8988T (cell line): ENCODE measurements at regions not wholly inside any gene's neighbourhood (a gene's known extent, or its start where the extent isn't known, plus 50 kb on each side); places are given as distances from the start of the nearest gene placed in this dataset.

Source experiments
- DNase-seq: peaks from one replicate; pipeline ENCODE4 v3.0.0; 2011

DNA sequence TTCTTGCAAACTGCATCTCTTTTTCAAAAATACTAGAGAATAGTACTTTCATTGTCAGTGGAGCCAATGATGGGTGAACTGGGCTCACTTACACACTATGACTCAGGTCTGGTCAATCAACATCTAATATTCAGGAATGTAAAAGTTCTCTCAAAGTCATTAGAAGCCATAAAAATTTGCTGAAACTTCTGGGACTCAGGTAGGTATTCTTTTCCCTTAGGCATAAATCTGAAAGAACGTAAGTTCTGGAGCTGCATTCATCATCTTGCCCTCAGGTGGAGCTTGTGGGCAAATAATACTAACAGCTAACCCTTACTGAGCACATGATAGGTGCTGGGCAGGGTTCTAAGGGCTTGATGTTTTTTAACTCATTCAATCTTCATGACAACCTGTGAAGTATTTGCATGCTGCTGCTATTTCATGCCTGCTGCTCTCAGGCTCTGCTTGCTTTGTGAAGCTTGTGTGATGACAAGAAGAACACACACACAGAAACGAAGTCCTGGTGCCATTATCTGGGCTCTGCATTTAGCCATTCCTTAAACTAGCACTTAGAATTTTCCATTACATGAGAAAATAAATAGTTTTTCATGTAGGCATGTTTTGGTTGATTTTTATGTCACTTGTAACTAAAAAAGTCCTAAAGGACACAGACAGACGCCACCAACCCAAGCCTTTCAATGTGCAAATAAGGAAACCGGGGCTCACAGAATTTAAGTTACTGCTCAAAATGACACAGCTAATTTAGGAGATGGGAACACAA, 394.2 kb upstream of the LYPLAL1 start:
- DNase-seq = no peak

DNA sequence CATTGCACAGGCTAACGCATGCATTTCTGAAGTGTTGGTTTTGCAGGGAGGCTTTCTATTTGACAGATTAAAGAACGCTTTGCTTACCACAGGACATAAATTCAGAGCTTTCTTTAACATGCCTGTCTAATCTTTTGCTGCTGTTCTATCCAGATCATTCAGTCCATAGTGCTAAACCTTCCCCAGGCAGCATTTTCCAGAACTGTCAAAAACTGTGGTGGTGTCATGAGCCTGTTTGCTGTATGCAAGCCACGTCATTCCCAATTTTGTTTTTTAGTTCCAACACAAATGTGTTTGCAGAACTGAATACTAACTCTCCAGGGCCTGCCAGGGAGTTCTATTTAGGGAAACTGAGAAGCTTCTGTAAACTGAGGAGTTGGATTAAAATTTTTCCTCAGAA, 390.5 kb upstream of the LYPLAL1 start:
- DNase-seq = no peak

DNA sequence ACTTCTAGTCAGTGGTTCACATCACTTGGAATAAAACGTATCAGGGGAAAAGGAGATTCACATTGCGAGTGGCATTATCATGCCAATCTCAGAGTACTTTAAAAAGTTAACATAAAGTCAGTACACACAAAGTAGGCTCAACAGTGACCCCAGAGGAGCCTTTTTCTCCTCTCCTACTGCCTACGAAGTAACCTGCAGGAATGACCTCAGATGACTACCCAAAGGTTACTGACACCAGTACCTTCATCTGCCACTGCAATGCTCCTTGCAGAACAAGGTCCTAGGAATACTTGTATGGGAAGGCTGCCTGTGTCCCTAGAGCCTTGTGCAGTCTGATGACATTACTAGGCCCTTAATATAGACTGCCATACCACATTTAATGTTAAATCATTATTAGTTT, 389.8 kb upstream of the LYPLAL1 start:
- DNase-seq = no peak

DNA sequence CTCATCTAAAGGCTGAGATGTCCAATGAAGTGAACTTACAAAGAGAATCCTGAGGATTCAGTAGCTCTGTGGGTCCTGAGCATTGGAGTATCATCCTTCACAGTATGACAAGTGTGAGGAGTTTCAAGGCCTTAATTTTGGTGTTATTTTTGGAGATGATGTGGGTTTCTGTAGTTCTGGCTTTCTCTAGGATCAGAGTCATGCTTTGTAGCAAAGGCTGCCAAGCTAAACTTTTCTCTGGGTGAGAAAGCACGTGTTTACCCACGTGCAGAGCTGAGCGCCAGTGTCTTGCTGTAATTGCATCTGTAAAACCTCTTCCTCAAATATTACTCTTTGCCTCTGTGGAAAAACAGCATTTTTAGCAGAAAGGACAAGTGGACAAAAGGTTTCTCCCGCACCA, 387.8 kb upstream of the LYPLAL1 start:
- no peak for DNase-seq

DNA sequence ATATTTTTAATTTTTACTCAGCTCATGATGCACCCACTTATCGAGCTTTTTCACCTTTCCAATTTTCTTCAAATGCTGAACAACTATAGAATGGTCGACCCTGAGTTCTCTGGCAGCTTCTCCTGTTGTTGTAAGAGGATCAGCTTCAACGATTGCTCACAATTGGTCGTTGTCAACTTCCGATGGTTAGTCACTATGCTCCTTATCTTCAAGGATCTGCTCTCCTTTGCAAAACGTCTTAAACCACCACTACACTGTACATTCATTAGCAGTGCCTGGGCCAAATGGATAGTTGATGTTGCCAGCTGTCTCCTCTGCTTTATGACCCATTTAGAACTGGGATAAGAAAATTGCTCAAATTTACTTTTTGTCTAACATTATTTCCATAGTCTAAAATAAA, 385.9 kb upstream of the LYPLAL1 start:
- DNase-seq = no peak

DNA sequence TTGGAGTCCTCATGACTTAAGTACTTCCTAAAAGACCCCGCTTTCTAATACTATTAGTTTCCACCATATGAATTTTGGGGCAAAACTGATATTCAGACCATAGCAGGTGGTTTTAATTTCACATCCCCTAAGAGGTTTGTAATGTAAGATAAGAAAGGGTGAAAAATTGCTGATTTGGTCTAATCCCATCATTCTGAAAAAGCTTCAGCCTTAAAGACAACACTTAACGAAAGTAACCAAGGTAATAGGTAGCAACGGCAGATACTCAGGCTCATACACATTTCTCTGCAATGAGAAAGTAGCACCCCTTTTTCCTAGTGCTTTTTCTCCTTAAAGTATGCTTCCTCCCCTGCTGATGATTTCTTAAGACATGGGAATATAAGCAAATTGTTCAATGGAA, 376.9 kb upstream of the LYPLAL1 start:
- no peak for DNase-seq

DNA sequence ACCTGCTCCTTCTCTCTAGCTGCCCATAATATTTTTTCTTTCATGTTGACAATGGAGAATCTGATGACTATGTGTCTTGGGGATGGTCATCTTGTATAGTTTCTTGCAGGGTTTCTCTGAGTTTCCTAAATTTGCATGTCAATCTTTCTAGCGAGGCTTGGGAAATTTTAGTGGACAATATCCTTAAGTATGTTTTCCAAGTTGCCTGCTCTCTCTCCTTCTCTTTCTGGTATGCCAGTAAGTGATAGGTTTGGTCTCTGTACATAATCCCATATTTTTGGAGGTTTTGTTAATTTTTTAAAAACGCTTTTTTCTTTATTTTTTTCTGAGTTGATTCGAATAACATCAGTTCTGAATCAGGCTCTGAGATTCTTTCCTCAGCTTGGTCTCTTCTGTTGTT, 370.9 kb upstream of the LYPLAL1 start:
- DNase-seq = no peak

DNA sequence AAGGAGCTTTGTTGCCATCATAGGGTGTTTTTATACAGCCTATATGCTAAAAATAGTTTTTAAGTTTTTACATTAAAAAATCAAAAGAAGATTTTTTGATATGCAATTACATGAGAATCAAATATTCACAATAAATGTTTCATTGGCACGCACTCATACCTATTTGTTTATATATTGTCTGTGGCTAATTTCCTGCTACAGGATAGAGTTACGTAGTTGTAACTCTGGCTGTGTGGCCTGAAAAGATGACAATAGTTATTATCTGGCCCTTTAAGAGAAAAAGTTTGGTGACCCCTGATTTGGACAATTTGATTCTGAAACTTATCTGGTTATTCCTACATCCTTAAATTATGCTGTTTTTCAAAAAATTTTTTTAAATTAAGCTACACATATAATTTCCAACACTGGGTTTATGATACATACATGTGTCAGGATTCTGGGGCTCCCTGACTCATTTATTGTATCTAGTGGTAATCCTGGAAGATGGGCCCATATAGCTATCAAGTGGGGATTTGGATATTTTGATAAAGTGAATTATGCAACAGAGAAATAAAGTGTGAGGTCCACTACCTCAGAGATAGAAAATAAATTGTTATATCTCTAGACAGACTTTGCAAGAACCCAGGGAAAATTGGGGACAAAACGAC, 370.2 kb upstream of the LYPLAL1 start:
- no peak for DNase-seq

DNA sequence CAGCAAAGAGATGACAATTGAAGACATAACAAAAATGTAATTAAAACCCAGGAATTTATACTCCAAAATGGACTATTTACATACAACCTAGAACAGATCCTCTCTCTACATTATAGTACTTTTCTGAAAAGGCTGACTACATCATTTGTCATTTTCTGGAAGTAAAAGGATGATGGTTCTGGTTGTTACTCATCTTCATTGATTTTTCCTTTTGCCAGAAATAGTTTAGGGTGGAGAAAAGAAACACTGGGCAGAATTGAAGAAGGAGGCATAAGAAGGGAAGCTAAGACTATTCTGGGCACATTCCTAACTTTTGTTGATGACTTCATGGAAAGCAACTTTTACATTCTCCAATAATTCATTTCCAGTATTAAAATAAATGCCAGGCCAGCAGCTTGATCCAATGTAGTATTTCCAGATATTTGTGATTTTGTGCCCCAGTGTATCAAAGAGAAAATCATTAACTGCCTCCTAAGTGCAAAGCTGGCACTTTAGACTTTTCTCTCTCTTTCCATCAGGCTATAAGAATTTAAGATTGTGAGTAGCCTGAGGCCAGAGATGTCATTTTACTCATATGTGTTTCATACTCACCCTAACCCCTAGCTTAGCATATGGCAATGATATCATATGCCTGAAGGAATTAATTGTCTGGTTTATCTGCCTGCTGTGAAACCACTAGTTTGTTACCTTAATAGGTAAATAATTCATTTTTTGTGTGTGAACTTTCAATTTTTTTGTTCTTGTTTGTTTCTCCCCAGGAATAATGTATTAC, 369.5 kb upstream of the LYPLAL1 start:
- DNase-seq = no peak

DNA sequence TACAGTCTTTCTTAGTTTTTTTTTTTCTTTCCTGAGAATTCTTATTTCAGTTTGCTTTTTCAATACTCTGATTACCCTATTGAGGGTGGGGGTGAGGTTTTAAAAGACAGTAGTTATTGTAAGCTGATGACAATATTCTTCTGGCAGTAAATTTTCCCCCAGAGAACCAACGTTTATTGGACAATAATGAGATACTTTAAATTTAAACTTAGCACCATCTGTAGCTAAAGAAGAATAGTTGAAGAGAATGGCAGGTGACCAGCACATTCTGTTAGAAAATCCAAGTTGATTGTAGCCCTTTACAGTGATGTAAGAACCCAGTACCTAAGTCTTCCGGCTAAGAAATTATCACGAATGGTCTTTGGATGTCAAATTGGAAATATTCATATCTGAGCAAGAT, 364.6 kb upstream of the LYPLAL1 start:
- no peak for DNase-seq

DNA sequence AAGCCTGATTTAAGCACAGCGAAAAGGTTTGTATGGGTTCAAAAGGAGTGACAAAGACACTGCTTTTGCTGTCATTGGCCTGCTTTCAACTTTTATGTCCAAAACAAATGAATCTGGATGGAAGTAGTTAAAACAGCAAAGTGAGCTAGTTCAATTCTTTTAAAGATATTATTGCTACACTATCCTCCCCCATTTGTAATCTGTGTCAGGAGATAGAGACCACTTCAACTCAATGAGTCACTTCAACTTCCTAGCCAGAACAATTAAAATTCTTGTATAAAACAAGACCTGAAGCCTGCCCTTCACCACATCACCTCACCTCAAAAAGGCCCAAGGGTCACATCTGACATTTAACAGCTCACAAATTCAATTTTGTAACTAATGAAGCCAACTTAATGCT, 364.1 kb upstream of the LYPLAL1 start:
- DNase-seq = no peak

DNA sequence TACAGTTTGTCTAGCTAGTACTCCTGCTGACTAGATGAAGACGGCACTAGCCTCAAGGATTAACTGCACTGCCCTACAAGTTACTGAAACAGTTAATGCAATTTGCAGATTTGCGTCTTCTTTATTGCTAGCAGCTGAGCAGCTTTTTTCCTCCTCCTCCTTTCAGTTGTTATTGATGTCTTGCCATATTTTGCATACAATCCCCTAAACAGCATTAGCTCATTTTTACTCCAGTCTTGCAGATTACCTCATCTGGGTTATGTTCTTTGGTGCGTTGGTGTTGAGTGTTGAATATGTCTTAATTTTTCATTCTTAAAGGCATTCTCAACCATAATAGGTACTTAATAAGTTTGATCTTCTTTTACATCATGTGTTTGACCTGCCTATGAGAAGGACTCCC, 363.4 kb upstream of the LYPLAL1 start:
- DNase-seq = no peak

DNA sequence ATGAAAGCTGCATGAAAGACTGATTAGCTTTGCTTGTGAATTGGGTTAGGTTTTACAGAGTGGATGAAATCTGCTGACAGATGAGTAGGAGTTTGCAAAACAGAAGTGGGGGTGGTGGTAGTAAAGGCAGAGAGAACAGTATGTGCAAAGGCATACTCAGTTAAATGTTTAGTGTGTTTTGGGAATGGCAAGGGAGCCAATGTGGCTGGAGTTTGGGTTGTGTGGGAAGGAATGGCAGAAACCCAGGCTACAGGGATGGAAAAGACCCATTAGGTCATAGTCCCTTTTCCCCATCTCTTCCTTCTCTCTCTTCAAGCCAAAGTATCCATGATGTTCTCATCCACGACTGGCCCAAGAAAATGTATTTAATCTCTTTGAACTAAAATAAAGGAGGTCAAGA, 362.2 kb upstream of the LYPLAL1 start:
- DNase-seq = no peak

DNA sequence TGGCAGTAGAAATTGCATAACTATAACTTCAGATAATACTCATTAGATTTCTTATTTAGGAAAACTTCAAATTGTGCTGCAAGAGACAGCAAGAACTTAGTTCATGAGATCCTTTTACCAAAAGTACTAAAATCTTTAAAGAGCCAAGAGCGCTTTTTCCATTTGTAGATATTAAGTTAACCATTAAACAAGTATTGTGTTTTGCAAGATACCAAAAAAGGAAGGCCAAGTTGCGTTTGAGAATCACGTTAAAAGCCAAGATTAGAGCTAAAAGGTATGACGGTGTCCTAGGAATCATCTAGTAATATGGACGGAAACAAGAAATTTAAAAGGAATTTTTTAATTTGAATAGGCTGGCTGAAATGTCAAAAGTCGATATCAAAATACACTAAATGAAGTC, 361.3 kb upstream of the LYPLAL1 start:
- no peak for DNase-seq

DNA sequence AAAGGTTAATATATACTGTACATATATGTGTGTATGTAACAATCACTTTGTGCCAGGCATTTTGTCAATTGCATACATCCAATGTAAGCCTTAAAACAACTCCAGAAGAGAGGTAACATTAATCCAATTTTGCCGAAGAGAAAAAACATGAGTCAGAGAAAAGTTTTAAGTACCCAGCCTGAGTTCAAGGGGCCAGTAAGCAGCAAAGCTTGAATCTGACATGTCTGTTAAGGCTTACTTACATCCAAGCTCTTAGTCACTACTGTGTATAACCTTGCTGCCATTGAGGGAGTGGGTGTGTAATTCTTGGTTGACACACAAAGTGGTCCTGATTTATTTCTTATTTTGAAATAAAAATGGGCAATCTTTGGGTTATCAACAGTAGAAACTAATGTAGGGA, 360.4 kb upstream of the LYPLAL1 start:
- no peak for DNase-seq

DNA sequence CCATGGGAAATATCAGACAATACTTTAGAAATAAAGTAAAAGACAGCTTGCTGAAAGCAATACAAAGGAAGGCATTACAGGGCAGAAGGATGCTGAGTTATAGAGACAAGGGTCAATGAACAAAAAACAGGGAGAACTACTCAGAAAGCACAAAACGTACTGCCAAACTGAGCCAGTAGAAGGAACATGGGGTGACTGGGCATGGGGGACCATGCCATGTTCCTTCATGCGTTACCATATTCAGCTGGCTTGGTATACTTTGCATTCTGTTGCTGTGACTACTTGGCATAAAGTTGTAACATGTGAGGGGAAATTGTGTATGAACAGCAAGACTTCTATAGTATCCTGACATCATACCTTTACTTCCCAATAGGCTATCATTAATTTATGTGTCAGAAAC, 358.6 kb upstream of the LYPLAL1 start:
- DNase-seq = no peak

DNA sequence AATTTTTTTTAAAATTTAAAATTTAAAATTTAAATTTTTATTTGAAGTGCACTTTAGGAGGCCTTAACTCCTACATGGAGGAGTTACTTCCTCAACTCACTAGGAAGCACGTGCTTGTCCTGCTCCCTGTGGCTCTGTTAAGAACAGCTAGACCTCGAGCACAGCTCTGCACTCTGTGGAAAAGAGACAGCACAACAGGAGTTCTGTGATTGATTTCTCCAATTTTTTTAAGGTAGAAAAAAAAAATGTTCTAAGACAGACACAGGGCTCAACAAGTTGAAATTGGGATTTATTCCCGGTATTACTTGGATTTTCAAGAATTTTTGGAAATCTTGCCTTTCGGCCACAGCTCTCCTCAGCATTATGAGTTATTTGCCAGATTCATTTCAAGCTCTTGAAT, 356.6 kb upstream of the LYPLAL1 start:
- no peak for DNase-seq

DNA sequence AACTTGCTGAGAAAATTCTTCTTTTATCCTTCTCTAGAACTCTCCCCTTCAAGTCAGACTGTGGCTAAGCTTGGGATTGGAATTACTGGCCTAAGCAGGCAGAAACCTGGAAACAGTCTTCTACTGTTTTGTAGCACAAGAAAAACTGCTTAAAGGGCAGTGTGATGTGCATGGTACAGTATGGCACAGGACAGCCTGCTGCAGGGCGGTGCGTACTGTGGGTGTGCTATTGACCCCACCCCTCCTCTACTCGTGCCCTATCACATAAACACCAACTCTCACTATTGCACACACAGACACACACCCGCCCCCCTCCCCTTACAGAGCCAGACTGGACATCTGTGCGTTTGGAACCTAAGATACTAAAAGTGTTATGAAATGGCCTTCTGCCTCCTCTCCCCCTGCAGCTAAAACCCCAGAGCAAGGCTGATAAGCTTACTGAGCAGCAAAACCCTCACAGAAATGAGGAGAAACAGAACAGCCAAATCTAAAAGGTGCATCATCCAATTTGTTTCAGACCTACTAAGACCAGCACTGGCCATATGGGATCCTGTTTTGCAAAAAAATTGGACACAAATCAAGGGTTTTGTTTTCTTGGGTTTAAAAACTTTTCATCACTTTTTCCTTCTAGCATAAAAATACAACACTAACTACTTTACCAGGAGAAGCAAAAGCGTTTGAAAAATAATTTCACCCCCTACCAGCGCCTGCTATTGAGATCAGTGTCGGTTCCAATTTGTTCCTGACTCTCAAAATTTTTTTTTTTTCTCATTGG, 355.8 kb upstream of the LYPLAL1 start:
- no peak for DNase-seq

DNA sequence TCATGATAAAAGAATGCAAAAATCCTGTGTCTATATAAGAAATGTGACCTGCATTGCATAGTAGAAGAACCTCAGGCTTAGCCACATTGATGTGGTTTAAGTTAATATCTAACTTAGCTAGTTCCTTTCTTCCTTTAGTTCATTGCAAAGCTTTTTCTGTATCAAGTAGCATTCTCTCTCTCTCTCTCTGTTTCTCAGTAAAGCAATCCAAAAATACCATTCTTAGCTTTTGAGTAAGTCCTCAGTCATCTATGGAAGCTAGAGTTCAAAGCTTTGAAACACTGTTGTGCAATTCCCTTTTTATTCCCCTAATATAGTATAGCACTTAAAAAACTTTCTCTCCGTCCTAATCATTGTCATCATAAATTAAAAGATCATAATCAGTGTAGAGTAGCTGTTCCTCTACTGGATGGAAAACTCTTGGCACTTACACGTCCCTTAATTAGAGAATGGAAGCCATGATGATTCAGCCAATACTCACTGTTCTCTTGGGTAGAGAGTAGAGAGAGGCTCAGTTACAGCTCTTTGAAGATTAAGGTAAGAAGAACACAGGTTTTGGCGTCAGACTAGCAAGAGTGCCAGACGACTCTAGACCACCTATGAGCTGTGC, 350.3 kb upstream of the LYPLAL1 start:
- no peak for DNase-seq

DNA sequence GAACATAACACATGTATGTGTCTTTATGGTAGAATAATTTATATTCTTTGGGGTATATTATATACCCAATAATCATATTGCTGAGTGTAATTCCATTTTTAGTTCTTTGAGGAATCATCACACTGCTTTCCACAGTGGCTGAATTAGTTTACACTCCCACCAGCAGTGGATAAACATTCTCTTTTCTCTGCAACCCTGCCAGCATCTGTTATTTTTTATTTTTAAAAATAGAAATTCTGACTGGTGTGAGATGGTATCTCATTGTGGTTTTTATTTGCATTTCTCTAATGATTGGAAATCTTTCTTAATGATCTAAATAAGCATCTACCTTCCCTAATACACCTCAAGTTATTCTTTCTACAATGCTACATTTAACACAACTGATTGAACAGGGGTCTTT, 346.2 kb upstream of the LYPLAL1 start:
- DNase-seq = no peak

DNA sequence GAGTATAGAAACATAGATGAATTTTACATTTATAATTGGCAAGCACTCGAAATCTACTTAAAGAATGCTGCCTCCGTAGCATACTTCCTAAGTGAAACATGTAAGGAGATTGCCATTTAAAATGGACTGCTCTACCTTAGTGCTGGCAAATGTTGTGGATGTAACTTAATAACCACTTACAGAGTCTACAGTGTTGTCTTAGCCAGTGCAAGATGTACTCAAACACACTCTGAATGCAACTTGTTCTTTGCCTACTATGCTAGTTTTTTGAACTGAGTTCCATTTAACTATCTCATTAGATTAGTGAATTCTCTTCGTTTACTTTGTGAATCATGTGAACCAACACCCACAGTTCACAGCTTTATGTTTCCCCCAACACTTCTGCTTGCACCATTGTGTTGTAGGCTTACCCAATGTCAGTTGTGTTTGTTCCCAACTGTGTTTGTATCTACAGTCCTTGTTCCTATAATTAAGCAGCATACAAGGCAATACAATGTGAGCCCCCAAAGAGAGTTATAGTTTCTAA, 345.5 kb upstream of the LYPLAL1 start:
- DNase-seq = no peak

DNA sequence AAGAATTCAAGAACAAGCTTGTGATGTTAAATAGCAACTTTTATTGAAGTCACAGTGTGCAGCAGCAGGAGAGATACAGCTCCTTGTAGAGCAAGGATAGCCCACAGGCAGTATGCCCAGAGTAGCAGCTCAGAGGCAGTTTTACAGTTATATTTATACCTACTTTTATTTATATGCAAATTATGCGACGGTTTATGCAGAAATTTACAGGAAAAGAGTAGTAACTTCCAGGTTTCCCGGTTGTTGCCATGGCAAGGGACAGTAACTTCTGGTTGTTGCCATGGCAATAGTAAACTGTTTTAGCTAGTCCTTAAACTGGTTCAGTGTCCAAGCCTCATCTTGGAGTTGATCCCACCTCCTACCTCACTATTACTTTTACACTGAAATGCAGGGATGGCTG, 344.6 kb upstream of the LYPLAL1 start:
- DNase-seq = no peak

DNA sequence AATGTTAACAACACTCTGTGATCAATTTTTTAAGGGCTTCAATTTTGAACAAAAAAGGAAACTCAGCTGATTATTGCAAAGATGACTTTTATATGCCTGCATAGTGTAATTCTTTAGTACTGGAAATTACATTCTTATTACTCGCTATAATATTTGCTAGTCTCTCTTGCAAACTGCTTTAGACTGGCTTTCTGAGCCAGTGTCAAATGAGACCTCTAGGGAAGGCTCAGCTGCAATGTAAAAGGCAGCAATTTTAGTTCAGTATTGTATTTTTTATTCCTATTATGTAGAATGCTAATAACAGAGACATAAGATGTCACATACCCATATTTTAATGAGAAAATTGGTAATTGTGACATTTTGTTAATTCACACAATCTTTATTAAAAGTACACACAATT, 338.1 kb upstream of the LYPLAL1 start:
- DNase-seq = no peak
